ENCODE measurements at regions not wholly inside any gene's neighbourhood (a gene's known extent, or its start where the extent isn't known, plus 50 kb on each side); places are given as distances from the start of the nearest gene placed in this dataset.

- no peak for TF ChIP-seq CTCF (IDR thresholded peaks at IDR 0.05; ENCODE audit: low read length)
- TF ChIP-seq EZH2 (optimal IDR thresholded peaks at IDR 0.05; ENCODE audit: low read depth, low read length), result no peak
- no peak for TF ChIP-seq EZH2phosphoT487 (IDR thresholded peaks at IDR 0.05; ENCODE audit: low read length)
Observed at GRCh38 chr16:86076606-86077005, 177.6 kb downstream of the IRF8 start.
